Ovary (tissue), 7 donors: ENCODE measurements at regions not wholly inside any gene's neighbourhood (a gene's known extent, or its start where the extent isn't known, plus 50 kb on each side); places are given as distances from the start of the nearest gene placed in this dataset.

ENCODE experiments used
- DNase-seq, 5 donors: peaks; one replicate each; pipeline ENCODE4 v3.0.0-alpha.2; 2019 to 2020
- H3K27ac ChIP-seq, 2 donors: fragments of 200-600 bp; one replicate each; pipeline versions ENCODE4 v1.5.1 to v1.8.0; 2019 to 2022
- H3K27me3 ChIP-seq: fragments of 200-600 bp; one replicate; pipeline ENCODE4 v1.8.0; 2022
- H3K36me3 ChIP-seq: fragments of 200-600 bp; sonication (generic); one replicate; pipeline ENCODE4 v1.5.1; 2019
- H3K4me1 ChIP-seq: one replicate; pipeline ENCODE4 v1.8.1; 2013; ENCODE audit warnings: mild to moderate bottlenecking, moderate library complexity; ENCODE audit not compliant: insufficient read depth
- H3K4me3 ChIP-seq: fragments of 200-600 bp; sonication (generic); one replicate; pipeline ENCODE4 v1.5.1; 2017
- H3K9me3 ChIP-seq, 2 donors: fragments of 200-600 bp in 1 of 2; sonication (generic) in 1 of 2; one replicate each; pipeline versions ENCODE4 v1.5.1 to v1.8.1; 2013 to 2019; ENCODE audit warnings: mild to moderate bottlenecking in 1 of 2, moderate library complexity in 1 of 2
- EP300 ChIP-seq: sonication (generic); formaldehyde crosslinking; IDR thresholded peaks from one replicate; pipeline ENCODE4 v1.6.1; 2017; ENCODE audit warnings: antibody characterized with exemption
- POLR2A ChIP-seq: fragments of 450-650 bp; IDR thresholded peaks from one replicate; pipeline ENCODE4 v1.6.1; 2017; ENCODE audit warnings: antibody characterized with exemption, mild to moderate bottlenecking, moderate library complexity
- WGBS, 3 donors: extraction: QIAGEN DNeasy Blood & Tissue Kit in 1 of 3; methylation state at CpG; one replicate each; pipeline versions ENCODE4 v1.1.5 to v1.1.7; 2013 to 2017; 5-methylcytosine and 5-hydroxymethylcytosine counted together
- intact Hi-C, 4 donors: fragments of 100-400 bp; cut with DNase I; formaldehyde crosslinking; loops; one replicate each; pipeline versions ENCODE4 v1.11.0 to v1.15.1; 2022 to 2023
- TF ChIP-seq, protein P1 (sequence below), 3 donors: fragments of 450-650 bp in 2 of 3; fragments of 200-600 bp in 1 of 3; IDR thresholded peaks; one replicate each; pipeline versions ENCODE4 v1.5.1 to v1.8.0; 2016 to 2022; ENCODE audit warnings: antibody characterized with exemption in 3 of 3, mild to moderate bottlenecking in 1 of 3
- donor health status: DM: no; HTN: no; CAD: no; lungs with moderate emphysema.
- donor health status: DM: no; HTN: no; CAD: no.
- donor health status: Bipolar disorder and iron deficiency.
- donor health status: DM: no; HTN: no; CAD: no.
- donor health status: DM: yes; HTN: yes; CAD: no.

- Histone ChIP-seq H3K27ac (no peak overlapping the region), H3K36me3 (no peaks in the 10 kb centered on the region), H3K4me3 (no peak overlapping the region), H3K27me3 (no peaks in the 10 kb centered on the region), H3K4me1 (no peaks in the 10 kb centered on the region), H3K9me3 (no peaks in the 10 kb centered on the region)
- WGBS, 3 donors, result 0 to 6% (median 1%) methylated on average over 2 of the region's 2 CpGs
- DNase-seq, result no peak
- intact Hi-C loops, result loop anchor here in 1 of 4 donors (5.0 kb wide), 1 partner anchor 481 kb away; no protein-coding TSS in a partner anchor
- TF ChIP-seq POLR2A (no peak), EP300 (no peak)
- TF ChIP-seq, protein P1, sequence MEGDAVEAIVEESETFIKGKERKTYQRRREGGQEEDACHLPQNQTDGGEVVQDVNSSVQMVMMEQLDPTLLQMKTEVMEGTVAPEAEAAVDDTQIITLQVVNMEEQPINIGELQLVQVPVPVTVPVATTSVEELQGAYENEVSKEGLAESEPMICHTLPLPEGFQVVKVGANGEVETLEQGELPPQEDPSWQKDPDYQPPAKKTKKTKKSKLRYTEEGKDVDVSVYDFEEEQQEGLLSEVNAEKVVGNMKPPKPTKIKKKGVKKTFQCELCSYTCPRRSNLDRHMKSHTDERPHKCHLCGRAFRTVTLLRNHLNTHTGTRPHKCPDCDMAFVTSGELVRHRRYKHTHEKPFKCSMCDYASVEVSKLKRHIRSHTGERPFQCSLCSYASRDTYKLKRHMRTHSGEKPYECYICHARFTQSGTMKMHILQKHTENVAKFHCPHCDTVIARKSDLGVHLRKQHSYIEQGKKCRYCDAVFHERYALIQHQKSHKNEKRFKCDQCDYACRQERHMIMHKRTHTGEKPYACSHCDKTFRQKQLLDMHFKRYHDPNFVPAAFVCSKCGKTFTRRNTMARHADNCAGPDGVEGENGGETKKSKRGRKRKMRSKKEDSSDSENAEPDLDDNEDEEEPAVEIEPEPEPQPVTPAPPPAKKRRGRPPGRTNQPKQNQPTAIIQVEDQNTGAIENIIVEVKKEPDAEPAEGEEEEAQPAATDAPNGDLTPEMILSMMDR (IDR thresholded peaks at IDR 0.05), result no peak
Observed at GRCh38 chr3:99108508-99108907, 207.0 kb upstream of the DCBLD2 start.

- H3K9me3 ChIP-seq, result no peaks in the 10 kb centered on the region
- no peak for TF ChIP-seq EP300
- H3K27ac ChIP-seq, result no peak overlapping the region
- intact Hi-C loops, result no loop called here
- no peak for DNase-seq
- no peaks in the 10 kb centered on the region for H3K27me3 ChIP-seq
- H3K36me3 ChIP-seq, result no peaks in the 10 kb centered on the region
- 73 to 85% (median 73%) methylated on average over 2 of the region's 2 CpGs for WGBS, 3 donors
- no peaks in the 10 kb centered on the region for H3K4me1 ChIP-seq
- no peak overlapping the region for H3K4me3 ChIP-seq
Observed at GRCh38 chr3:99094606-99095005, 193.1 kb upstream of the DCBLD2 start.

GRCh38 chr3:99087277-99087676 lies 185.8 kb upstream of the DCBLD2 start:
- DNase-seq, result no peak

DNA sequence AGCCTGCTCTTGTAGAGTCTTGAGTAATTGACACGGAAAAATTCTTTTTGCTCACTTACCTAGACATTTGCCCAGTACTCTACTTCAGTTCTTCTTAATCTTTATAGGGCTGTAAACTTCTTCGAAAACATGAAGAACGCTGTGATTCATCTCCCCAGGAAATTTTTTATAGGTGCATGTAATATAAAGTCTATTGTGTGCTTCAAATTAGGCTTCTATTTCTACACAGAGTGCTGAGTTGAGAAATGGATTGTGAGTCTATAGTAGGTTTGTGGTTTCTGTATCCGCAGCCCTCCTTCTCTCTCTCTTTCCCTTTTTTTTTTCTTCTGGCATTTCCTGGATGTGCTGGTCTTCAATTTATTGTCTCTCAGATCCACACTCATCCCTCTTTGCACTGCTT lies 183.3 kb upstream of the DCBLD2 start:
- Histone ChIP-seq H3K4me1 (no peaks in the 10 kb centered on the region), H3K27me3 (no peaks in the 10 kb centered on the region), H3K9me3 (no peaks in the 10 kb centered on the region), H3K27ac (no peak overlapping the region), H3K4me3 (no peak overlapping the region), H3K36me3 (no peaks in the 10 kb centered on the region)
- intact Hi-C loops, result no loop called here
- DNase-seq, result no peak
- 78 to 84% (median 83%) methylated on average over 4 of the region's 4 CpGs for WGBS, 3 donors
- TF ChIP-seq EP300, result no peak
- TF ChIP-seq POLR2A, result no peak
- TF ChIP-seq, protein P1 (IDR thresholded peaks at IDR 0.05), result no peak

More at GRCh38 chr3:99087277-99087676, 185.8 kb upstream of the DCBLD2 start:
- WGBS, 3 donors, result 90 to 96% (median 92%) methylated on average over 2 of the region's 2 CpGs
- intact Hi-C loops, result no loop called here
- Histone ChIP-seq H3K27me3 (no peaks in the 10 kb centered on the region), H3K4me1 (no peaks in the 10 kb centered on the region), H3K36me3 (no peaks in the 10 kb centered on the region), H3K9me3 (no peaks in the 10 kb centered on the region), H3K4me3 (no peak overlapping the region), H3K27ac (no peak overlapping the region)
- TF ChIP-seq, protein P1 (IDR thresholded peaks at IDR 0.05), result no peak
- TF ChIP-seq EP300 (no peak), POLR2A (no peak)

DNA sequence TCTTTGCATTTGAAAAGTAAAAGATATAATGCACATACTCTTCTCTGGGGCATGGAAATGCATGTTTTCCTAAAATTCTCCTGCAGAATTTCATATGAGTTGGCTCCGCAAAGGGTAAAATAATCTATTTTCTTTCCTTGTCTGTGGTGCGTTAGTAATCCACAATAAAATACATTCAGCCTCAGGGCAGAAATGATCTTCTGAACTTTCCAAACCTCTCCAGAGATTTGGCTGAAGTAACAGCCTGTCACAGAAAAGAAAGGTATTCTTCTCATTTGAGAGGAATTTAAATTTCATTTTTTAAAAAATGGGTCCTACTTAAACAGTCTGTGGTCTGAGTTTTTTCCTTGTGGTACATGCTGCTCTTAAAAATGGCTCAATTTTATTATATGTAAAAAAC lies 182.7 kb upstream of the DCBLD2 start:
- Histone ChIP-seq H3K27ac (no peak overlapping the region), H3K4me1 (no peaks in the 10 kb centered on the region), H3K27me3 (no peaks in the 10 kb centered on the region), H3K9me3 (no peaks in the 10 kb centered on the region), H3K4me3 (no peak overlapping the region), H3K36me3 (no peaks in the 10 kb centered on the region)
- intact Hi-C loops, result no loop called here
- 70 to 75% (median 72%) methylated on average over 2 of the region's 2 CpGs for WGBS, 3 donors
- no peak for TF ChIP-seq POLR2A
- DNase-seq, result no peak
